ENCODE measurements at regions not wholly inside any gene's neighbourhood (a gene's known extent, or its start where the extent isn't known, plus 50 kb on each side); places are given as distances from the start of the nearest gene placed in this dataset.

DNA sequence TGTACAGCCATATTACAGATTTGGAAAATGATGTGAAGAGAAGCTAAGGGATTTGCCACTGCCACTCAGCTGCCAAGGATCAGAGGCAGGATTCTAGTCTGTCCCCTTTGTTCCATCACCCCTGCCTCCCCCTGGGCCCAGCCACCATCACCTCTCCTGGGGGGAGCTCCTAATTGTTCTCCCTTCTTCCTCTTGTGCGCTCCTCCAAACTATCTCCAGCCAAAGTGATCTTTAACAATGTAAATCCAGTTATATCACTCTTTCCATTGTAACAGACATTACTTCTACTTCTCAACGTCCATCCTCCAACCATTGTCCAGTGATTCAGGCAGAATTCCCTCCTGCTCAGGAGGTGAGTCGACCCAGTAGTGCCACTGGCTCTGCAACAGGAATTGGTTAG lies 164.1 kb downstream of the PLPP3 start:
- TF ChIP-seq, protein P1, sequence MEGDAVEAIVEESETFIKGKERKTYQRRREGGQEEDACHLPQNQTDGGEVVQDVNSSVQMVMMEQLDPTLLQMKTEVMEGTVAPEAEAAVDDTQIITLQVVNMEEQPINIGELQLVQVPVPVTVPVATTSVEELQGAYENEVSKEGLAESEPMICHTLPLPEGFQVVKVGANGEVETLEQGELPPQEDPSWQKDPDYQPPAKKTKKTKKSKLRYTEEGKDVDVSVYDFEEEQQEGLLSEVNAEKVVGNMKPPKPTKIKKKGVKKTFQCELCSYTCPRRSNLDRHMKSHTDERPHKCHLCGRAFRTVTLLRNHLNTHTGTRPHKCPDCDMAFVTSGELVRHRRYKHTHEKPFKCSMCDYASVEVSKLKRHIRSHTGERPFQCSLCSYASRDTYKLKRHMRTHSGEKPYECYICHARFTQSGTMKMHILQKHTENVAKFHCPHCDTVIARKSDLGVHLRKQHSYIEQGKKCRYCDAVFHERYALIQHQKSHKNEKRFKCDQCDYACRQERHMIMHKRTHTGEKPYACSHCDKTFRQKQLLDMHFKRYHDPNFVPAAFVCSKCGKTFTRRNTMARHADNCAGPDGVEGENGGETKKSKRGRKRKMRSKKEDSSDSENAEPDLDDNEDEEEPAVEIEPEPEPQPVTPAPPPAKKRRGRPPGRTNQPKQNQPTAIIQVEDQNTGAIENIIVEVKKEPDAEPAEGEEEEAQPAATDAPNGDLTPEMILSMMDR (IDR thresholded peaks at IDR 0.05), result no peak
- TF ChIP-seq POLR2A (IDR thresholded peaks at IDR 0.05), result no peak
- no peak for TF ChIP-seq POLR2AphosphoS5 (IDR thresholded peaks at IDR 0.05)

Data from prostate gland (tissue), 2 donors.